Brain microvascular endothelial cell (primary cell): ENCODE measurements at regions not wholly inside any gene's neighbourhood (a gene's known extent, or its start where the extent isn't known, plus 50 kb on each side); places are given as distances from the start of the nearest gene placed in this dataset.
A peak's percentile ranks its signal among the peaks of the same experiment; 100 is the strongest.
"Not testable (repeated sequence)": the region's sequence is repeated elsewhere in the genome, so short reads cannot be mapped to it uniquely, and the experiment has no call there.

Experiments
- DNase-seq: peaks from one replicate; pipeline ENCODE4 v3.0.0-alpha.2; 2020
- H3K27ac ChIP-seq: fragments of 250-450 bp; sonication (Bioruptor Pico); 2 replicates; pipeline ENCODE4 v1.5.1; 2020; ENCODE audit warnings: mild to moderate bottlenecking, moderate library complexity
- H3K27me3 ChIP-seq: fragments of 250-450 bp; sonication (Bioruptor Pico); replicated peaks from 2 replicates; pipeline ENCODE4 v1.5.1; 2020; ENCODE audit warnings: mild to moderate bottlenecking
- H3K36me3 ChIP-seq: fragments of 250-450 bp; sonication (Bioruptor Pico); replicated peaks from 2 replicates; pipeline ENCODE4 v1.5.1; 2020; ENCODE audit warnings: mild to moderate bottlenecking
- H3K4me3 ChIP-seq: 2 replicates; pipeline ENCODE4 v1.5.1; 2011; ENCODE audit warnings: low read depth, mild to moderate bottlenecking, control low read depth, low read length, moderate library complexity
- CTCF ChIP-seq: IDR thresholded peaks from 2 replicates; pipeline ENCODE4 v1.5.1; 2011; ENCODE audit warnings: low read depth, mild to moderate bottlenecking, moderate library complexity, low read length, control low read depth, inconsistent platforms; ENCODE audit errors: missing control alignments
- in situ Hi-C: cut with HindIII; loops from 2 replicates; pipeline ENCODE4 v1.10.0; 2017; ENCODE audit warnings: low sequenced_read_pairs, low pct_ligation_motif_present

DNA sequence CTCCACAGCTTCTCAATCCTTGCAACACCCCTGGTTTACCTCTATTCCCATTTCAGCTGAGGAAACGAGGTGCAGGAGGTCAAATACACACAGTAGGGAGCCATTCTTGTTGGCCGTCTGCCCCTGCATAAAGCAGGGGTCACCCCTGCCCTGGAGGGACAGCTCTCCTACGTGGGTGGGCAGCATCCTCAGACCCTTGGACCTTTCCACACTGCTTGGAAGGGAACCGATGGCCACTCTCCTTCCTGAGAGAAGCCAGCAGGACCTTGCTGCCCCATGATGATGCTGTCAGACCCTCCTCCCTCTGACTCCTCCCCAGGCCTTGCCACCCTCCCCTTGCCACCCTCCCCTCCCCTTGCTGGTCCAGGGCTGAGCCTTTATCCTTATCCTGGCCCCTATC lies 121.1 kb upstream of the SYT13 start:
- Histone ChIP-seq H3K27ac (no peak overlapping the region), H3K27me3 (no peaks in the 10 kb centered on the region), H3K36me3 (no peaks in the 10 kb centered on the region), H3K4me3 (no peak overlapping the region)
- TF ChIP-seq CTCF = no peak
- no peak for DNase-seq
- in situ Hi-C loops = no loop called here

DNA sequence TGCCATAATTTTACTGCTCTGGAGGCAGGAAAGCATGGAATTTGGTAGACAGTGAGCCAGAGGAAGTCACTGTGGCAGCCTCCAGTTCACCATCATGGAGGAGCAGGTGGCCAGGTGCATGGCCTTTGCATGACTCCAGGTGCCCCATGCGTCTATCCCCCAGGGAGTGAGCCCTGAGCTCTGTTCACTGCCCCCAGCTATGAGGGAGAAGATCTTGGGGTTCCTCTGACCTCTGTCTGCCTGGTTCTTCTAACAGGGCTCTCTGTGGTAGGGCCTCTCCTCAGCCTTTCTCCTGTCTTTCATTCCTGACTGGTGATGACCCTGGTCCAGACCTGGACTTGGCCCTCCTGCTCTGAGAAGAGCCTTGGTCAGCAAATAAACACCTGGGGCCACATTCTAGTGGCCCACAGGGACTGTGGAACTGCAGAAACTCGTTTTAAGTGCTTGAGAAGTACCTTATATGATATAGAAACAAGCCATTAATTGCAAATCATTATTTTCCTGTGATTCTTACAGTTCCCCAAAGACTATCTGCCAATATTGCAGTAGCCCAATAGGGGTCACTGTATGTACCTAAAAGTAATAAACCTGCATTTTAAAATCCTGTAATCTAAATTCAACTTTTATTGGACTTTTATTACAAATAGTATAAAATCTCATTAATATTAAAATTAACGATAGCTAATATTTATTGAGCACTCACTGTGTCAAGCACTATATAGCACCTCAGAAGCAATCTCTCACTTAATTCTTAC lies 120.0 kb upstream of the SYT13 start:
- peak; percentile 16 for DNase-seq
- in situ Hi-C loops = no loop called here
- no peaks in the 10 kb centered on the region for H3K27me3 ChIP-seq
- peak; percentile 48 for TF ChIP-seq CTCF
- no peaks in the 10 kb centered on the region for H3K36me3 ChIP-seq
- no peak overlapping the region for H3K27ac ChIP-seq
- H3K4me3 ChIP-seq = no peak overlapping the region

DNA sequence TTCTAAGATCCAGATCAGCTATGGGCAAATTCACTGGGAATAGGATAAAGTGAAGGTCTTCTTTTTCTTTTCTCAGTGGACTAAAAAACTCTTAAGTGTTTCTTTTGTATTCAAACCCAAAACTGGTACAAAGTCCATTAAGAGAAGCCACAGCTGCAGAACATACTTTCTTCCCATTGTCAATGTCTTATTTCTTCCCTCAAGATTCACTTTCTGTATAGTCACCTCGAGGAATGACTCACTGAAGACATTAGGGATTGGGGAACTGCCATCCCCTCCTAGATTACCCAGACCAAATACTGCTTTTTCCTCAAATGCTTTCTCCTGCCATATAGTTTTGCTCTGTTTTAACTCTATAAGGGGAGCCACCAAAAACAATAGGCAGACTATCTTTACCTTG lies 117.4 kb upstream of the SYT13 start:
- H3K27me3 ChIP-seq, H3K27ac ChIP-seq, in situ Hi-C loops, H3K4me3 ChIP-seq, DNase-seq, H3K36me3 ChIP-seq: not testable (repeated sequence)

- Histone ChIP-seq H3K27me3 (no peaks in the 10 kb centered on the region), H3K4me3 (no peak overlapping the region)
- in situ Hi-C loops = no loop called here
These were observed 116.0 kb upstream of the SYT13 start for GRCh38 chr11:45402049-45402630.

GRCh38 chr11:45400591-45400990 lies 114.5 kb upstream of the SYT13 start:
- in situ Hi-C loops = no loop called here
- H3K4me3 ChIP-seq = no peak overlapping the region
- H3K27ac ChIP-seq = peak overlapping the region; percentile 36
- H3K36me3 ChIP-seq = no peaks in the 10 kb centered on the region
- TF ChIP-seq CTCF = no peak
- H3K27me3 ChIP-seq = no peaks in the 10 kb centered on the region
- peak; percentile 81 for DNase-seq

More at GRCh38 chr11:45402049-45402630, 116.0 kb upstream of the SYT13 start:
- no peak for TF ChIP-seq CTCF
- no peak for DNase-seq
- H3K27ac ChIP-seq = no peak overlapping the region
- H3K36me3 ChIP-seq = no peaks in the 10 kb centered on the region

GRCh38 chr11:45399166-45399565 lies 113.0 kb upstream of the SYT13 start:
- TF ChIP-seq CTCF = no peak
- Histone ChIP-seq H3K27me3 (no peaks in the 10 kb centered on the region), H3K4me3 (no peak overlapping the region), H3K36me3 (no peaks in the 10 kb centered on the region), H3K27ac (no peak overlapping the region)
- no peak for DNase-seq
- in situ Hi-C loops = loop anchor here (25.0 kb wide), 2 partner anchors 263 to 363 kb away; partner anchors contain the start of gene CHST1
